ENCODE measurements at regions not wholly inside any gene's neighbourhood (a gene's known extent, or its start where the extent isn't known, plus 50 kb on each side); places are given as distances from the start of the nearest gene placed in this dataset.
"Not testable (repeated sequence)": the region's sequence is repeated elsewhere in the genome, so short reads cannot be mapped to it uniquely, and the experiment has no call there.

GRCh38 chr1:148049115-148049496, 103.0 kb downstream of the NBPF11 start:
- in situ Hi-C loops (cut with HindIII; ENCODE audit: low pct_ligation_motif_present, low sequenced_read_pairs); DNase-seq; H3K36me3 ChIP-seq (replicated peaks); H3K27ac ChIP-seq; H3K27me3 ChIP-seq (replicated peaks): not testable (repeated sequence)
- peak overlapping the region; percentile 46 for H3K4me3 ChIP-seq (ENCODE audit: low read depth, low read length)

- peak; percentile 33 for DNase-seq
- peak overlapping the region; percentile 46 for H3K4me3 ChIP-seq (ENCODE audit: low read depth, low read length)
- H3K27me3 ChIP-seq (replicated peaks); H3K36me3 ChIP-seq (replicated peaks); in situ Hi-C loops (cut with HindIII; ENCODE audit: low pct_ligation_motif_present, low sequenced_read_pairs); H3K27ac ChIP-seq: not testable (repeated sequence)
Observed at GRCh38 chr1:148048423-148049114, 103.5 kb downstream of the NBPF11 start.

- H3K27me3 ChIP-seq (replicated peaks); H3K27ac ChIP-seq; H3K4me3 ChIP-seq (ENCODE audit: low read depth, low read length); in situ Hi-C loops (cut with HindIII; ENCODE audit: low pct_ligation_motif_present, low sequenced_read_pairs); DNase-seq; H3K36me3 ChIP-seq (replicated peaks): not testable (repeated sequence)
Observed at GRCh38 chr1:148045872-148046271, 106.2 kb downstream of the NBPF11 start.

GRCh38 chr1:148044495-148044894, 107.6 kb downstream of the NBPF11 start:
- in situ Hi-C loops (cut with HindIII; ENCODE audit: low pct_ligation_motif_present, low sequenced_read_pairs); DNase-seq; H3K27me3 ChIP-seq (replicated peaks); H3K4me3 ChIP-seq (ENCODE audit: low read depth, low read length); H3K36me3 ChIP-seq (replicated peaks); H3K27ac ChIP-seq: not testable (repeated sequence)
